NCI-H226 (cell line): ENCODE measurements at regions not wholly inside any gene's neighbourhood (a gene's known extent, or its start where the extent isn't known, plus 50 kb on each side); places are given as distances from the start of the nearest gene placed in this dataset.

Source experiments
- DNase-seq: peaks from one replicate; pipeline ENCODE4 v3.0.0-alpha.2; 2015

DNA sequence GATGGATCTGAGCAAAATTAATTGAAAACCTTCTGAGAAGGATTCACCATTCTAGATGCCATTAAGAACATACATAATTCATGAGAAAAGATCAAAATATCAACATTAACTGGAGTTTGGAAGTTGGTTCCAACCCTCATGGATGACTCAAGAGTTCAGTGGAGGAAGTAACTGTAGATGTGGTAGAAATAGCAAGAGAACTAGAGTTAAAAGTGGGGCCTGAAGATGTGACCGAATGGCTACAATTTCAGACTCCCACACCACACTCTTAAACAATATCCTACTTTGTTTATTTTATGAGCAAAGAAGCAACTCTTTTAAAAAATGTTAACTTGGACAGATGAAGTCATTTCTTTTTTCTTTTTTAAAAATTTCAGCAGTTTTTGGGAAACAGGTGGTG is 354.3 kb downstream of the KLF12 start:
- no peak for DNase-seq

DNA sequence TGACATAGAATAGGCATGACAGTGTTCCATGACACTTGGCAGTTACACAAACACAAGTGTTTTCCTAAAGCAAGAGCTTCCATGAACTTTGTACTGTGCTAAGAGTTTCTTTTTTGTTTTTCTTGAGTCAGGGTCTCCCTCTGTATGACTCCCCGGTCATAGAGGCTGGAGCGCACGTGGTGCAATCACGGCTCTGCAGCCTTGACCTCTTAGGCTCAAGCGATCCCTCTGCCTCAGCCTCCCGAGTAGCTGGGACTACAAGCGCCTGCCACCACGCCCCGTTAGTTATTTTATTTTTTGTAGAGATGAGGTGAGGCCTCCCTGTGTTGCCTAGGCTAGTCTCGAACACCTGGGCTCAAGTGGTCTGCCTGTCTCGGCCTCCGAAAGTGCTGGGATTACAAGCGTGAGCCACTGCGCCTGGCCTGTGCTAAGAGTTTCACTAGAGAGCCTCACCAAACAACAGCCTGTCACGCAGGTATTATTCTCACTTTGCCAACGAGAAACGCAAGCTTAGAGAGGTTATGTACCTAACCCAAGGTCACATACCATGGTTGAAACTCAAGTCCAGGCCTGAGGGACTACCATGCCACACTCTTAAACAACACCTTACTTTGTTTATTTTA is 355.9 kb downstream of the KLF12 start:
- DNase-seq = no peak

DNA sequence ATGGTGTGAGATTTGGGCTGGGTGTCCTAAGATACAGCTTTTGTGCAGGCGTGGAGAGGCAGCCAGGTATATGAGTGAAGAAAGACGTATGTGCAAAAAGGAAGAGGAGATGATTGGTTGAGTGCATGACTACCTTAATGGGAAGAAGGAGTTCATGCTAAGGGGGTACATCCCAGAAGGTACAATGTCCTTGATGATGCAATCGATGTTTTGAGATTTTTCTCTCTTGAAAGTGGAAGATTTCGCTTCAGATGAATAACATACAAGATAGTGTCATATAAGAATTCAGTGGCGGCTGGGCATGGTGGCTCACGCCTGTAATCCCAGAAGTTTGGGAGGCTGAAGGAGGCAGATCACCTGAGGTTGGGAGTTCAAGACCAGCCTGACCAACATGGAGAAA is 357.1 kb downstream of the KLF12 start:
- no peak for DNase-seq

DNA sequence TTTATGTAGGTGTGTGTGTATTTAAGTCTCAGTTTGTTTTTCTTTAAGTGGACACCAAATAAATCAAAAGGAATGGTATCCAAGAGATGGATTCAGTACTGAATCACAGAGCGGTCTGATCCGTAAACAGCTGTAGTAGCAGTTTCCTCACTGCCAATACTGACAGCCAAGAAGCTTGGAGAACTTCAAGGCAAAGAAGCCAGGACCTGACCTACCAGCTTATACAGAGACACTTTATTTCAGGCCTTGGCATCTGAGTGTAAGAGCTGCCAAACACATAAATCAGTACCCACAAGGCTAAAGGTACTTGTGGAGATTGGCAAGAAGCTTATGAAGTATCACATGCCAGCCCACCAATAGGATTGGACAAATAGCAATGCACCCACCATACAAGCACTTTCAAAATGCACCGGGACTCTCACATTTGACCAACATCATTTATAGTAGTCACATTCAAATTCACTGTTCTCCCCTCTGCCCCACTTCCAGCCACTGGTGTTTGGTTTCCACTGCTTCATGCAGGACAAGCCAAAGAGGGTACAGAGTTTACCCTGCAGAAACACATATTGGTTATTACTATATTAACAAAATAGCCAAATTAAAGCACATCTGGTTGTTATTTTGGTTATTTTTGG is 357.9 kb downstream of the KLF12 start:
- no peak for DNase-seq

DNA sequence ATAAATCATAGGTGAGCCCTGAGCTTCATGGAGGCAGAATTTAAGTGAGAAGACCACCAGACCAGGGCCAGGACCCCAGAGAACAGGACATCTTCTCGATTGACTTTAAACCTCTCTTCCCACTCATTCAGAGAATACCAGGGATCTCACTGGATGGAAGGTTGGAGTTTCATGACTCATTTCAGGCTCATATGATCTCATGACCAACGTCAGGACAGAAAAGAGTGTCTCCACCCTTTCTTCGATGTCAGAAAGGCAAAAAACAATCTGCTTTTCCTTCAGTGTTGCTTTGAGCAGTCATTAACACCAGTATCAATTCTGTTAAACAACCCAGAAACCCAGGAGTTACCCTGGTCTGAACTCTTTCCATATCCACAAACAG is 361.0 kb downstream of the KLF12 start:
- DNase-seq = no peak

DNA sequence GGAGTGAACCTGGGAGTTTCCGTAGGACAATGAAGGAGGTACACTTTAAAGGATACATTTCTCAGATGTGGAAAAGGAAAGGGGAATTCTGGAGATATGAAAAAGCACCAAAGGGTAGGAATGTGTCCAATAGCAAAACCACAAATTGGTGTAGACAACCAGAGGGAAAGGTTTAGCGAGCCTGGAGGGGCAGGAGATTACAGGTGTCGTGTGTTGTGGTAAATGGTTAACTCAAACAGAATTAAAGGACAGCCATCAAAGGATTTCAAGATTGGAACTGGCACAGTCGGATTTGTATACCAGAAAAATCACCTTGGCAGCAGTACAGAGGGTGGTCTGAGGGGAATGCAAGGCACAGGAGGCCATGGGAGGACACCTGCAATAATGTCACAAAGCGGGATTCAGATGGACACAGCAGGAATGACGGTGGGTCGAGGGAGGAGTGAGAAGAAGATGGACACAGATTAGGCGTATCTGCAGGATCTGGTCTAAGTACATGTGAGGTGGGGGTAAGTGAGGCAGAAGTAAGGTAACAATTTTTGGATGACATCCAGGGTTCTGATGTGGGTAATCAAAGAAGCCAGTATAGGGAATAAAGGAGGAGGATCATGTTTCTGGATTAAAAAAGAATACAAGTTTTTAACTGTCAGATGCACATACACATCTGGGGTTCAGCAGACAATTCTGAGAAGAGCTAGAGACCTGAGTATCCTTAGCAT is 361.6 kb downstream of the KLF12 start:
- no peak for DNase-seq

DNA sequence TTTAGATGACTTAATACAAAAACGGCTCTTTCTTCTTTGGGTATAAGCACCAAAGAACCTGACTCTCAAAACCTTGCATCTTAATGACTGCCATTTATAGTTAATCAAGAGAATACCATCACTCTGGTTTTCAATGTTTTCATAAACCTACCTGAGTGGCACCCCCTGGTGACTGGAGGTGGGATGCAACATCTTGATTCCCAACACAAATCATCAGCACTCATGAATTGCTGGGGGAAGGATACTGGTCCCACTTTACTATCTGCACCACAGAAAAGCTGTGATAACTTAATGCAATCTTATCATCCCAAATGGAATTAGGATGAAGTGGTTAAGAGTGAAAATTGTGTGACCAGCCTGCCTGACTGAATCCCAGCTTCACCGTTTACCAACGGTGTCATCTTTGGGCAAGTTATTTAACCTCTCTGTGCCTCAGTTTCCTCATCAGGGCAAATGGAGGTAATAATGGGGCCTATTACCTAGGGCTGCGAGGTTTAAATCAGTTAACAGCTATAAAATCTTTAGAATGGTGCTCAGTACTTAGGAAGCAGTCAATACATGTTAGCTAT is 366.4 kb downstream of the KLF12 start:
- DNase-seq = no peak

DNA sequence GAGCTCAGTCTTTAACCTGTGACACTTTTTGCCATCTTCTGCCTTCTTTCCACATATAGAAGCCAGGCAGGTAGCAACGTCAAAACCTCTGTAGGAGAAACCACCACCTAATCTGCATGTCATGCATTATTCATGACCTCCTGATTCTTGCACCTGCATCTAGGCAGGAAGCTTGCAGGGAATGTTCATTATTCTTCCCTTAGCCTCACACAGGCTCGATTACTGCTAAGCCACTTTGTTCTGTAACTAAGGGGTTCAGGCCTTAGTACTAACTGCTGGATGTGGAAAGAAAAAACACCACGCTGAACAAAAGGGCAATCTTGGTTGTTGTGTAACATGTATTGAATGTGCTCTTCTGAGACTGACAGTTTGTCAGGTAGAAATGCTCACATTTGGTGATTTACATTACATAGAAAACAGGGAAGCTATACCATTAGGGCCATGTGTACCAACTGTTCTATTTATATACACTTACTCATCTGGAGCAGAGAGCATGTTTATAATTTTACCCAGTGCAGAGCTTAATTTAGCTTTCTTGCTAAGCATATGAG is 366.9 kb downstream of the KLF12 start:
- no peak for DNase-seq

DNA sequence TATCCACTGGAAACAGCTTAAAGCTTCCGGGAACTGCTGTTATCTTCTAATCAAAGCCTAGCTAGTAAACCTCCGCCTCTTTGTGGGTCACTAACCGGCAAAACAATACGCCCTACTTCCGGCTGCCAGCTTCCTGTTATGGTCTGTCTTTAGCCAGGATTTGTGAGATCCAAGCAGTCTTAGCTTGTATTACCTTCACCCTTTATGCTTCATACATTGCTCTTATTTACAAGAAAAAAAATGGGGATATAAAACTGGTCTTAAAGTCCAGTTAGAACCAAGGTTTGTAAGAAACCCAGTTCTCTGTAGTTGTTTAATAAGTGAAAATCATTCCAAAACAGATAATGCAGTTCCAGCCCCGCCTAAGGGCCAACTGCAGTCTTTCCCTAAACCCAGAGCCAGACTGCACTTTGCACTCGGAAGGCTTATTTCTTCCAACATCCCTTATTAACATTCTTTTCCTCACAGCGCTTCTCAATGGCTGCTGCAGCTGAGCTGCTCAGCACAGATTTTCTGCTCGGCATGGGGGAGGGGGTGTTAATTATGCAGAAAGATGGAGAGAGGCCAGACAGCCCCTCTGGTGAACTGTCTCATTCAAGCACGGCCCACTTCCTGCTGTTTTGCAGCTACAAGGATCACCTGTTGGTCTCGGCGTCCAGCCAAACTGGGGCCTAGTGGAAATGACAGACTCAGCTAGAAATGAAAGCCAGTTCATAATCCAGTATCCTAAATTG is 368.4 kb downstream of the KLF12 start:
- no peak for DNase-seq

DNA sequence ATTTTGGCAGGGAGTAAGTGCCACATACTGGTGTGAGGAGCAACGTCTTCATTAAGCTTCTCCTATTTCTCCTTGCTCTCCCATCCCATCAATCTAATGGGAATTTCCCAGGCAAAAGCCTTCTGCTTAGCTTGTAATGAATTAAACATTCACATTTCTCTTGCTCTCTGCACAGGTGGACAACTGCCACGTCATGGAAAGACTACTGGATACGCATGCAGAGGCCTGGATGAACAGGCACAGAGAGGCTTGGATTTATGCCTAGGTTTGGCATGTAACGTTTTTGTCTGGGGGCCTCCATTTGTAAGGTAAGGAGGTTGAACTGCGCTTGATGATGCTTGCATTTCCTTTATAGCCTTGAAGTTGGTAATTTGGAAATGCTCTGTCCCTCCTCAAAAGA is 374.8 kb downstream of the KLF12 start:
- DNase-seq = no peak

DNA sequence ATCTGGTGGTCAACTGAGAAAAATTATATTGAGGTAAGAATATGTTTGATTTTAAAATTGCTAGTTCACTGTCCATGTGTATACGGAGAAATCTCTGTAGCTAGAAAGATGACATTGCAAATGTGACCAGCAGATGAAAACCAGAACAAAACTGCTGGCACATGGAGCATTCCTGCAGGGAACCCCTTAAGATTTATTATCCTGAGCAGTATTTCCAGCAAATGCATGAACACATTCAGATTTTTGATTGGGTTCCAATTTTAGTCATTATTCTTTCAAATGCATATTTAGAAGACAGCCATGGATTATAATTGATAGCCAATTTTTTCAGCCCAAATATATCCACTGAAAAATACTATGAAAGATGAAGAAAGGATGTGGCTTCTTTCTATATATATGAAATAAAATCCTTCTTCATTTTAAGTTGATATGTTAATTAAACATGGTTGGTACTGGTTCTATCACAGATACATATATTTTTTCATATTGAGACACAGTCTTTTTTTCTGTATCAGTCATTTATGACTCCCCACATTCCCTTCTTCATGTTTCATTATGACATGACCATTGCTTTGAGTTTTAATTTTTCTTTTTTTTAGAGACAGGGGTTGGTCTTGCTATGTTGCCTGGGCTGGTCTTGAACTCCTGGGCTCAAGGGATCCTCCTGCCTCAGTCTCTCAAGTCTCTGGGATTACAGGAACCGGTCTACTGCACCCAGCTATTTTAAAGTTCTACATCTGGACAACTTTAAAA is 376.5 kb downstream of the KLF12 start:
- no peak for DNase-seq

DNA sequence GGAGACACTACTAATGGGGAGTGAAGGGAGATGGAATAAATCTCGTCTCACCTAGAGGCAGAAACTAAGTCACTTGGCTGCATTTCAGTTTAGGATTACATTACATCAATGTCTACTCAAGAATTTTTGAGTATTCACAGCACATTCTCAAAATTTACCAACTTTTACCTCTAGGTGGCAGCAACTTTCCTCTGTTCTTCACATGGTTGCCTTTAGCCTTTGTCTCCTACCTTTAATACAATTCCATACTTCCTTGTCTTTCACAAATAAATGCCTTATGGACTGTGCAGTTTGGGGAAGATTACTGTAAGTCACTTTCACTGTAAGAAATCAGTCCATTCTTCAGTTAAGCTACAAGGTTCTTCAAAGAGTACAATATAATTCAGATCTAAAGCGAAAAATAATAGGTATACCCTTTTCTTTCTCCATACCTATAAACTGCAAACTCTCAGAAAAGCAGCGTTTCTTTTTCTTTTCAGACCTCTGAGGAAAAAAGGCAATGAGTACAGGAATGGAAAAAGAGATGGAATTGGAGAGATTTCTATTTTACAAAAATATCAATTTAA is 379.4 kb downstream of the KLF12 start:
- DNase-seq = peak; percentile 38

DNA sequence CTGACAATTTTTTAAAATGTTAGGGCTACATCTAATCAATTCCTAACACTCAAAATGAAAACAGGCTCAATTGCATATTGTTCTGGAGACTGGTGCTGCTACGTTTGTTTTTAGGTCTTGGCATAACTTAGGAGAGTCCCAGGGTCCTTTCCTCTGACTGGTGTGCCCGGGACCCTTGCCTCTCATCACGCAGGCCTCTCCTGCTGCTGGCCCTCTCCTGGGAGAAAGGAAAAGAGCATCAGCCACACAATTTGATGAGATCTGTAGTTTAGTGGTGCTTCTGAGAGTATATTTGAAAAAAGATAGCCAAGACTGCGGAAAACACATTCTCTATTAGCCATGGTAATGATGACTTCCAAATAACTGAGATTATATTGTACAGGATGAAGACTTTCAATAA is 380.0 kb downstream of the KLF12 start:
- no peak for DNase-seq

DNA sequence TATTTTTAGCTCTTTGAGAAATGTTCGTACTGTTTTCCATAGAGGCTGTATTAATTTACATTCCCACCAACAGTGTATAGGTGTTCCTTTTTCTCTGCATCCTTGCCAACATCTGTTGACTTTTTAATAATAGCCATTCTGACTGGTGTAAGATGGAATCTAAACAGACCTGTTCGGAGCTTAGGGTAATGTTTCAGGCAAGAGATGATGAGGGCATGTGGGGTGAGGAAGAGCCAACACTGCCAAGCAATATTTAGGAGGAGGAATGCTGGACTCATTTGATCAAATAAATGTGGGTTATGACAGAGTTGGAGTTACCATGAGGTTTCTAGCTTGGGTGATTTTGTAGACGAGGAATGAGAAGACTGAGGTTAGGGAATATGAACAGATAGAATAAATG is 382.9 kb downstream of the KLF12 start:
- DNase-seq = no peak

DNA sequence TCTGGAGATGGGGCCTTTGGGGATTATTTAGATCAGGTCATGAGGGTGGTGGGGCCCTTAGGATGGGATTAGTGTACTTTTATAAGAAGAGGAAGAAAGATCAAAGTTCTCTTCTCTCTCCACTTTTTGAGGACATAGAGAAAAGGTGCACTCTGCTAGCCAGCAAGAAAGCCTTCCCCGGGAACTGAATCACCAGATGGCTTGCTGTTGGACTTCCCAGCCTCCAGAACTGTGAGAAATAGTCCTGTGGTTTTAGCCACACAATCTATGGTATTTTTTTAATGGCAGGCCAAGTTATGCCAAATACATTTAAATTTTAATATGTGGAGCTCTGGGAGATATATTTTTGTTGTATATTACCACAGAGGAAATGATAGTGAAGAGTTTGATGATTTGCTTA is 385.8 kb downstream of the KLF12 start:
- no peak for DNase-seq

DNA sequence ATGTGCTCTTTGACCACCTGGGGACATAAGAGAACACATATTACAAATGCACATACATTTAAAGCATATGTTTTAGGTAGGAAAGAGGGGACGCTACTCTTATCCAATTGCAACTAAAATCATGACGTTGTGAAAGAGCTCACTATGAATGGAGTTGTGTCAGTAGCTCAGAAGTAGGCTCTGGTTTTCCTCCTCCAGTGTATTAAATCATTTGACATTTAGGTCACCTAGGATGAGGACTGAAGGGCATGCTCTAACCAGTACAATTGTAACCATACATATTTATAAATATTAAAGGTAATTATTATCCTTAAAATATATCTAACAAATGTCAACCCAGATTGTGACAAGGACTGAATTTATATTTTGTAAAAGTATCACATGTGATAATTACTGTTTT is 389.0 kb downstream of the KLF12 start:
- DNase-seq = no peak

DNA sequence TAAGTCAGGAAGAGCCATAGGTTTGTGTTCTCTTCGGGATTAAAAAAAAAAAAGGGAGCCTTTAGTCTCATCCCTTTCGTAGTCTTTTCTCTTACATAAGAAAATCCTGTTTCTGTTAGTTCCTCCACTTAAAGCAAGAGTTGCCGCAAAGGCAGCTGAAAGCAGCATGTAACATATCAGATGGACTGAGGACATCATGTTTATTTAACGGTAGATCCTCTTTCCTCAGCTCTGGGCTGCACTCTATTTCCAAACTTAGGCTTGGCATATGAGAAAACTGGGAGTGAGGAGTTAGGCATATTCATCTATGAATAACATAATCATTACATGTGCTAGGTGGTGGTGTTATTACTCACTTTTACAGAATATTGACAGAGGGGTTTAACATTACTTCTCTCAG is 391.2 kb downstream of the KLF12 start:
- no peak for DNase-seq

DNA sequence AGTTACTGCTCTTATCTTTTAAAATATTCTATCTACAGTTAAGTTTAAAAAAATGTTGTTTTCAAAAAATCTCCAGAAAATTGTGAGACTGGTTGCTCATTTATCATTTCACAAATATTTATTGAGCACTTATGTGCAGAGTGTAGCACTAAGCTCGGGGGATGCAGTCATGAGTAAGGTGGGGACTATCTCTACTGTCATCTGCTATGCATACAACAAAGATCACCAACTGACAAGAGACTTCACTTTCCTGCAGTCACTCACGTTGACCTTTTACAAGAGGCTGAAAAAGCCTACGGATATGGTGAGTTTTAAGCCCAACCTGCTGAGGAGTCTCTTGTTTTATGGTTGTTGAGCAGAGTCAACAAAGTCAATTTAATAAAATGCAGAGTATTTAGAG is 392.5 kb downstream of the KLF12 start:
- DNase-seq = no peak

DNA sequence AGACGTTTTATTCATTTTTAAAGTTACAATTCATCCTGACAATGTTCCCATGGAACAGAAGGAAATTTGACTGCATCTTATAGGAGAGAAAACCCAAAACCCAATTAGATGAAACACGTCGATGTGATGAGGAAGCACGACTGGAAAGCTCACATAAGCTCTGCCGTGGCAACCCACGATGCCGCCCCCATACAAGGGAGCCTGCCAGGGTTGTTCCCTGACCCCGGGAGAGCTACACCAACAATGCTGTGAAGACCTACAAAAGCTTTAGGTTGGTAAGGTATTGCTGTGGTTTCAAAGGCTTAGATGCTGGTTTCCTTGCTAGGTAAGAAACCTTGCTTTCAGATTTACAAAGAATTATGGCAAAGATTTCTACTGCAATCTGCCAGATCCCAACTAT is 393.1 kb downstream of the KLF12 start:
- no peak for DNase-seq

DNA sequence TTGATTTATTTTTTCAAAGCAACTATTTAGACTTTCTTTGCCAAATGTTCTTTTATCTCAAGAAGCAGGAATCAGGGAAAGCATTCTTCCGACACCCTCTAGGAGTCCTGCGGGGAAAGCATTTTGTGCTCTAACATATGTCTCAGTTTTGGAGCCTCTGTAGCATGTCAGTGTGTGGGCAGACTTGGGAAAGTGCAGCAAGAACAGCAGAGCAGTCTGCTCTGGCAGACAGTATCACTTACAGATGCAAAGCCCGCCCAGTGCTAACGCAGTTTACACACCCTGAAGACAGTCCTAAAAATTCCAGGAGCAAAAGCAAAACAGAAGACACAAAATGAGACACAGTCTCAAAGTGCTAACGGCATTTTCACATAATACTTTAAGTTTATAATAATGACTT is 393.5 kb downstream of the KLF12 start:
- no peak for DNase-seq

DNA sequence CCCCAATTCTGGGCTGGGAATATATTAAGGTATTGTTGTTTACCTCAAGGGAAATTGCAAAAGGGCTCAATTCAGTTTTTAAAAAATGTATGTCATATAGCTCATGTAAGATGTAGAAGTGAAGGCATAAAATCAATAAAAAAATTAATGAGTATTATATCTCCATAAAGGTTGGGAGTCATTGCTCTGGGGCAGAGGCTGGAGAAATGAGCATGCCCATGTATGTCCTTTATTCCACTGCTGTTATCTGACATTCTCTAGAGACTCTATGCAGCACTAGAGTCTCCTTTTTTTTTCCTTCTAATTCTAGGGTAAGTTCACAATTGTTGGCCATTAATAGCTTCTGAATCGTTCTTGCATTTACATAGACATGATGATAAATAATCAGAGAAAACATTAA is 394.8 kb downstream of the KLF12 start:
- DNase-seq = no peak

DNA sequence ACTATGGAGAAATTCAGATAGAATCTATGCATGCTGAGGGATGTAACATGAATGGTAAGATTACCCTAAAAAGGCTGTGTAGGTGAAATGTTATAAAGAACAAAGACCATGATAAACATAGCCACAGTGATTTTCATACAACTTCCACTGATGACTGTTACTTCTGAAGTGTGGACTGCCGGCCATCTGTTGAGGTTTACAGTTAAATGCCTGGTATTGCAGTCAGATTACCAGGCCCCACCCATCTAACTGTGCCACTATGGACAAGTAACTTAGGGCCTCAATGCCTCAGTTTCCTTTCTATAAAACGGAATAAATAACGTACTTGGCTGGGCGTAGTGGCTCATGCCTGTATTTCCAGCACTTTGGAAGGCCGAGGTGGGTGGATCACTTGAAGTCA is 395.6 kb downstream of the KLF12 start:
- no peak for DNase-seq
